OCI-LY7 (cell line): ENCODE measurements at regions not wholly inside any gene's neighbourhood (a gene's known extent, or its start where the extent isn't known, plus 50 kb on each side); places are given as distances from the start of the nearest gene placed in this dataset.

Source experiments
- BruUV-seq: library from RNA; stranded (reverse); fragments of 400-500 nt; replicated peaks from 2 replicates; lab custom pipeline; 2021; lab: Mats Ljungman, UMichigan
- CTCF ChIA-PET: fragments of 300-600 bp; sonication (Branson Sonifier 250); formaldehyde crosslinking; loops from one replicate; lab custom pipeline; 2022; ENCODE audit warnings: antibody characterized with exemption; ENCODE audit not compliant: unreplicated experiment; lab: Charles Lee
- POLR2A ChIA-PET: fragments of 300-600 bp; sonication (Branson Sonifier 250); formaldehyde crosslinking; loops from one replicate; lab custom pipeline; 2022; ENCODE audit warnings: antibody characterized with exemption; lab: Charles Lee
- DNase-seq: peaks from one replicate; pipeline ENCODE4 v3.0.0-alpha.2; 2015; ENCODE audit warnings: low spot score
- H2AFZ ChIP-seq: fragments of 200-600 bp; sonication (generic), shearing (Covaris generic); 2 replicates; pipeline ENCODE4 v1.6.1; 2014; ENCODE audit warnings: mild to moderate bottlenecking, antibody characterized with exemption, low read length, moderate library complexity
- H3K27ac ChIP-seq: fragments of 200-600 bp; sonication (generic); 2 replicates; pipeline ENCODE4 v1.5.1; 2014; ENCODE audit warnings: mixed run types, low read depth, mild to moderate bottlenecking, moderate library complexity, low read length, inconsistent platforms; ENCODE audit not compliant: poor library complexity, severe bottlenecking
- H3K36me3 ChIP-seq: fragments of 200-600 bp; sonication (generic); 2 replicates; pipeline ENCODE4 v1.6.1; 2014; ENCODE audit warnings: mild to moderate bottlenecking, antibody characterized with exemption, low read length, moderate library complexity, mixed read lengths; ENCODE audit not compliant: insufficient read depth
- H3K4me1 ChIP-seq: fragments of 200-600 bp; sonication (generic); 2 replicates; pipeline ENCODE4 v1.5.1; 2014; ENCODE audit warnings: mild to moderate bottlenecking, low read length; ENCODE audit not compliant: insufficient read depth, poor library complexity, severe bottlenecking
- H3K4me2 ChIP-seq: fragments of 200-600 bp; sonication (generic); 2 replicates; pipeline ENCODE4 v1.6.1; 2014; ENCODE audit warnings: mild to moderate bottlenecking, low read length
- H3K4me3 ChIP-seq: fragments of 200-600 bp; sonication (generic); 2 replicates; pipeline ENCODE4 v1.5.1; 2014; ENCODE audit warnings: mild to moderate bottlenecking, low read depth, low read length; ENCODE audit not compliant: poor library complexity, severe bottlenecking
- H3K79me2 ChIP-seq: fragments of 200-600 bp; sonication (generic); 2 replicates; pipeline ENCODE4 v1.6.1; 2016; ENCODE audit warnings: low read depth, mild to moderate bottlenecking, low read length, moderate library complexity, mixed read lengths; ENCODE audit not compliant: insufficient read depth
- H3K9me2 ChIP-seq: fragments of 200-600 bp; sonication (generic); 2 replicates; pipeline ENCODE4 v1.6.1; 2016; ENCODE audit warnings: mild to moderate bottlenecking, low read length, mixed read lengths; ENCODE audit not compliant: insufficient read depth
- H3K9me3 ChIP-seq: fragments of 200-600 bp; sonication (generic); 2 replicates; pipeline ENCODE4 v1.6.1; 2014; ENCODE audit warnings: mild to moderate bottlenecking, mixed run types, low read length, mixed read lengths
- H4K20me1 ChIP-seq: fragments of 200-600 bp; sonication (generic); 2 replicates; pipeline ENCODE4 v1.6.1; 2014; ENCODE audit warnings: mild to moderate bottlenecking, antibody characterized with exemption, low read length, moderate library complexity, mixed read lengths; ENCODE audit not compliant: insufficient read depth
- EZH2phosphoT487 ChIP-seq: fragments of 200-600 bp; sonication (generic); IDR thresholded peaks from 2 replicates; pipeline ENCODE4 v1.6.1; 2018; ENCODE audit warnings: low read depth, borderline replicate concordance, mild to moderate bottlenecking, mixed run types, antibody characterized with exemption, low read length, moderate library complexity, mixed read lengths
- intact Hi-C: fragments of 100-400 bp; cut with micrococcal nuclease; formaldehyde crosslinking; loops from one replicate; pipeline ENCODE4 v1.10.0; 2022; ENCODE audit not compliant: unreplicated experiment
- TF ChIP-seq, protein P1 (sequence below): fragments of 200-600 bp; sonication (generic); conservative IDR thresholded peaks from 2 replicates; pipeline ENCODE4 v1.5.1; 2014; ENCODE audit warnings: mild to moderate bottlenecking, antibody characterized with exemption, low read length, moderate library complexity, mixed read lengths

DNA sequence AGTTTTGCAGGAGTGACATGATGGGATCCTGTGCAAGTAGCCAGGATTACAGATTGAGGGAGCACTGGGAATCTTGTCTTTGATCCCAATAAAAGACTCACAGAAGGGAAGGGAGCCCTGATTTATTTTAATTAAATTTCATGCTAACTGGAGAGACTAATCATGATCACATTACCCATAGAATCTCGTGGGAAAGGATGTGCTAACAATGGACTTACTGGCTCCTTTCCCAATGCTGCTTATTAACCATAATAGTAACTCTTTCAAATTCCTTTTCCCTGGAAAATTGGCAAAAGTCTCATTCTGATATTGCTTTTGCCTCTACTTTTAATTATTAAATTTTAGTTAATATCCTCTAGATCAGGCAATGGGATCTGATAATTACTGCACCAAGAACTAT is 174.8 kb upstream of the AVPR1A start:
- POLR2A ChIA-PET: no interaction called here

DNA sequence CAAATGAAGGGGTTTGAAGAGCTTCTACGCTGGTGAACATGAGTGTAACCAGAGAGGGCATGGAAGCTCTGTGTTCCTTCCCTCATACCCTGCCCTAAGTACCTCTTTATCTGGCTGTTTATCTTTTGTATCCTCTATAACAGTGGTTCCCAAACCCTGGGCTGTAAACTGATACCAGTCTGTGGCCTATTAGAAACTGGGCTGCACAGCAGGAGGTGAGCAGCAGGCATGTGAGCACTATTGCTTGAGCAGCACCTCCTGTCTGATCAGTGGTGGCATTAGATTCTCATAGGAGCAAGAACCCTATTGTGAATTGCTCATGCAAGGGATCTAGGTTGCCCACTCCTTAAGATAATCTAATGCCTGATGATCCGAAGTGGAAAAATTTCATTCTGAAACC is 172.9 kb upstream of the AVPR1A start:
- Histone ChIP-seq H3K27ac (no peak overlapping the region), H3K9me3 (no peaks in the 10 kb centered on the region), H3K4me2 (no peak overlapping the region), H3K36me3 (no peaks in the 10 kb centered on the region), H3K4me3 (no peak overlapping the region), H3K4me1 (no peaks in the 10 kb centered on the region), H3K79me2 (no peaks in the 10 kb centered on the region), H2AFZ (no peak overlapping the region), H3K9me2 (no peaks in the 10 kb centered on the region), H4K20me1 (no peaks in the 10 kb centered on the region)
- POLR2A ChIA-PET: interaction anchor here (1.1 kb wide), 1 partner anchor 10 kb away, joined by 3 read pairs; no protein-coding TSS in a partner anchor
- intact Hi-C loops: no loop called here
- CTCF ChIA-PET: no interaction called here
- no TSS peak for BruUV-seq
- no peak for TF ChIP-seq EZH2phosphoT487
- TF ChIP-seq, protein P1, sequence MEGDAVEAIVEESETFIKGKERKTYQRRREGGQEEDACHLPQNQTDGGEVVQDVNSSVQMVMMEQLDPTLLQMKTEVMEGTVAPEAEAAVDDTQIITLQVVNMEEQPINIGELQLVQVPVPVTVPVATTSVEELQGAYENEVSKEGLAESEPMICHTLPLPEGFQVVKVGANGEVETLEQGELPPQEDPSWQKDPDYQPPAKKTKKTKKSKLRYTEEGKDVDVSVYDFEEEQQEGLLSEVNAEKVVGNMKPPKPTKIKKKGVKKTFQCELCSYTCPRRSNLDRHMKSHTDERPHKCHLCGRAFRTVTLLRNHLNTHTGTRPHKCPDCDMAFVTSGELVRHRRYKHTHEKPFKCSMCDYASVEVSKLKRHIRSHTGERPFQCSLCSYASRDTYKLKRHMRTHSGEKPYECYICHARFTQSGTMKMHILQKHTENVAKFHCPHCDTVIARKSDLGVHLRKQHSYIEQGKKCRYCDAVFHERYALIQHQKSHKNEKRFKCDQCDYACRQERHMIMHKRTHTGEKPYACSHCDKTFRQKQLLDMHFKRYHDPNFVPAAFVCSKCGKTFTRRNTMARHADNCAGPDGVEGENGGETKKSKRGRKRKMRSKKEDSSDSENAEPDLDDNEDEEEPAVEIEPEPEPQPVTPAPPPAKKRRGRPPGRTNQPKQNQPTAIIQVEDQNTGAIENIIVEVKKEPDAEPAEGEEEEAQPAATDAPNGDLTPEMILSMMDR: no peak
- no peak for DNase-seq

More for the DNA sequence above, 174.8 kb upstream of the AVPR1A start:
- CTCF ChIA-PET: no interaction called here
- Histone ChIP-seq H3K9me2 (no peaks in the 10 kb centered on the region), H2AFZ (no peak overlapping the region), H3K9me3 (no peaks in the 10 kb centered on the region), H4K20me1 (no peaks in the 10 kb centered on the region), H3K36me3 (no peaks in the 10 kb centered on the region), H3K4me3 (no peak overlapping the region), H3K79me2 (no peaks in the 10 kb centered on the region), H3K27ac (no peak overlapping the region), H3K4me1 (no peaks in the 10 kb centered on the region), H3K4me2 (no peak overlapping the region)
- TF ChIP-seq, protein P1: no peak
- no peak for TF ChIP-seq EZH2phosphoT487
- DNase-seq: no peak
- intact Hi-C loops: no loop called here
- BruUV-seq: no TSS peak

DNA sequence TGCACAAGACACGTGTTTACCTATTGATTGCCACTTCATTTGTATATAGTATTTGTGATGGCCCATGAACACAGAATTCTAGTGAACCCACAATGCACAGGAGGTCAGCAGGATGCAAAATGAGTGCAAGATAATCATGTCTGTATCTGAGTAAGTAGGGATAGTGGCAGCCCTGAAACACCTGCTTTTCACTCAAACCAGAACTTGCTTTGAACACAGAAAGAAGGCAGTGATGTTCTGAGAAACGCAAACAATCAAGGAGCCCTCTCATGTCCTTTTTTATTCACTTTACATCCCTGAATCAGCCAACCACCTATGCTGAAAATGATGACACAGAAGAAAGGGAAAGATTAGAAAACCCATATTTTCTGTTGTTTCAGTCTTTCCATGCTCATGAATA is 170.4 kb upstream of the AVPR1A start:
- H3K79me2 ChIP-seq: no peaks in the 10 kb centered on the region
- BruUV-seq: no TSS peak
- H3K4me3 ChIP-seq: no peak overlapping the region
- no peak for TF ChIP-seq EZH2phosphoT487
- no peak overlapping the region for H2AFZ ChIP-seq
- CTCF ChIA-PET: no interaction called here
- no peak overlapping the region for H3K27ac ChIP-seq
- DNase-seq: no peak
- no peaks in the 10 kb centered on the region for H3K9me3 ChIP-seq
- no peaks in the 10 kb centered on the region for H3K4me1 ChIP-seq
- POLR2A ChIA-PET: no interaction called here
- intact Hi-C loops: no loop called here
- H3K9me2 ChIP-seq: no peaks in the 10 kb centered on the region
- H3K36me3 ChIP-seq: no peaks in the 10 kb centered on the region
- no peak overlapping the region for H3K4me2 ChIP-seq
- no peaks in the 10 kb centered on the region for H4K20me1 ChIP-seq
